ENCODE measurements at regions not wholly inside any gene's neighbourhood (a gene's known extent, or its start where the extent isn't known, plus 50 kb on each side); places are given as distances from the start of the nearest gene placed in this dataset.

- no peaks in the 10 kb centered on the region for H3K36me3 Mint-ChIP-seq (ENCODE audit: low read depth)
- no peaks in the 10 kb centered on the region for H3K4me1 Mint-ChIP-seq
- ATAC-seq (replicated peaks): no peak
- no peak overlapping the region for H3K27ac Mint-ChIP-seq
- no peaks in the 10 kb centered on the region for H3K27me3 Mint-ChIP-seq
- no peak overlapping the region for H3K4me3 Mint-ChIP-seq
- H3K9me3 Mint-ChIP-seq: peaks cover 5% of the 10 kb centered on the region
Observed at GRCh38 chr13:55517312-55517711, 1623.4 kb upstream of the PRR20A start.

DNA sequence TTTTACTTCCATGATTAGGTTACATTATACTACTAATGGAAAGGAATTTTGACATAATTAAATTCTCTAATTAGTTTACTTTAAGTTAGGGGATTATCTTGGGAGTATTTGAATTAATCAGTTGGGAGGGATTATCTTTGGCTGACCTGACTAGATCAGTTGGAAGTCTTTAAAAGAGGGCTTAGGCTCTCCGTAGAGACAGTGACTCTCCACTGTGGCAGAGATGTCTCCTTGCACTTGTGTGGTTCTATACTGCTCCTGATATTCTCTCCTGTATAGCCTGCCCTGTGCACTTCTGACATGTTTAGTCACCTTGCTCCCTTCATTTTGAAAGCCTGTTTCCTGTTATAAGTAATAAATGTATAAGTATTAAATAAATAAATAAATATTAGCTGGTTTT, 1612.3 kb upstream of the PRR20A start:
- no peak overlapping the region for H3K4me3 Mint-ChIP-seq
- H3K27ac Mint-ChIP-seq: no peak overlapping the region
- H3K36me3 Mint-ChIP-seq (ENCODE audit: low read depth): no peaks in the 10 kb centered on the region
- no peak for ATAC-seq (replicated peaks)
- H3K9me3 Mint-ChIP-seq: peaks cover 15% of the 10 kb centered on the region
- no peaks in the 10 kb centered on the region for H3K27me3 Mint-ChIP-seq
- H3K4me1 Mint-ChIP-seq: no peaks in the 10 kb centered on the region

- Mint-ChIP-seq H3K9me3 (peaks cover 15% of the 10 kb centered on the region), H3K27ac (no peak overlapping the region), H3K36me3 (ENCODE audit: low read depth) (no peaks in the 10 kb centered on the region), H3K4me1 (no peaks in the 10 kb centered on the region), H3K4me3 (no peak overlapping the region), H3K27me3 (no peaks in the 10 kb centered on the region)
- ATAC-seq (replicated peaks): no peak
Observed at GRCh38 chr13:55534306-55534705, 1606.4 kb upstream of the PRR20A start.

GRCh38 chr13:55538424-55538823, 1602.3 kb upstream of the PRR20A start:
- no peak overlapping the region for H3K4me3 Mint-ChIP-seq
- H3K4me1 Mint-ChIP-seq: no peaks in the 10 kb centered on the region
- ATAC-seq (replicated peaks): no peak
- H3K36me3 Mint-ChIP-seq (ENCODE audit: low read depth): no peaks in the 10 kb centered on the region
- H3K9me3 Mint-ChIP-seq: peaks cover 7% of the 10 kb centered on the region
- H3K27me3 Mint-ChIP-seq: no peaks in the 10 kb centered on the region
- H3K27ac Mint-ChIP-seq: no peak overlapping the region

DNA sequence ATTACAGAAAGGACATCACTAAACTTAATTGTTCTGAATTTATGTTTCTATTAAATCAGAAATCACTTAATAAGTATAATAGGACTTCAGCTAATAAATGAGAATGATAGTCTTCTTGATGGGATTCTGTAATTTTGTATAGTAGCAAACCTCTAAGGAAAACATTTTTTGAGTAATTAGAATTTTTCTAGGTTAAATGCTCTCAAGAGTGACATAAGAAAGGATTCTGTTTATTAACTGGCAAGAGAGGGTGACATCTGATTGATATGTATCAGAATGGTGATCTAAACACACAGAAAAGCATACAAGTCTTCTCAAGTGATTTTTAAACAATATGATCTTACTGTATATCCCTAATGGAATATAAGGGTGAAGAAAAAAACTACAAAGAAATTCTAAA, 1597.7 kb upstream of the PRR20A start:
- no peaks in the 10 kb centered on the region for H3K4me1 Mint-ChIP-seq
- H3K27ac Mint-ChIP-seq: no peak overlapping the region
- H3K36me3 Mint-ChIP-seq (ENCODE audit: low read depth): no peaks in the 10 kb centered on the region
- no peak for ATAC-seq (replicated peaks)
- H3K27me3 Mint-ChIP-seq: no peaks in the 10 kb centered on the region
- H3K9me3 Mint-ChIP-seq: peaks cover 4% of the 10 kb centered on the region
- no peak overlapping the region for H3K4me3 Mint-ChIP-seq

DNA sequence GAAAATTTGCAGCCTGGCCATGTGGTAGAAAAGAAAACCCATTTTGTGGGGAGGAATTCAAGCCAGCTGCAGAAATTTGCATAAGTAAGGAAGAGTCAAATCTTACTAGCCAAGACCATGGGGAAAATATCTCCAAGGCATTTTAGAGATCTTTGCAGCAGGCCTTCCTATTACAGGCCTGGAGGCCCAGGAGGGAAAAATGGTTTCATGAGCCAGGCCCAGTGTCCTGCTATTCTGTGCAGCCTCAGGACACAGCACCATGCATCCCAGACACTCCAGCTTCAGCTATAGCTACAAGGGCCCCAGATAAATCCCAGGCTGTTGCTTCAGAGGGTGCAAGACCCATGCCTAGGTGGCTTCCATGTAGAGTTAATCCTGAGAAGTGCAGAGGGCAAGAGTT, 1590.1 kb upstream of the PRR20A start:
- no peaks in the 10 kb centered on the region for H3K36me3 Mint-ChIP-seq (ENCODE audit: low read depth)
- no peaks in the 10 kb centered on the region for H3K27me3 Mint-ChIP-seq
- H3K27ac Mint-ChIP-seq: no peak overlapping the region
- H3K9me3 Mint-ChIP-seq: peaks cover 15% of the 10 kb centered on the region
- no peak overlapping the region for H3K4me3 Mint-ChIP-seq
- ATAC-seq (replicated peaks): no peak
- no peaks in the 10 kb centered on the region for H3K4me1 Mint-ChIP-seq

- no peak overlapping the region for H3K4me3 Mint-ChIP-seq
- no peaks in the 10 kb centered on the region for H3K4me1 Mint-ChIP-seq
- no peak overlapping the region for H3K27ac Mint-ChIP-seq
- ATAC-seq (replicated peaks): no peak
- no peaks in the 10 kb centered on the region for H3K27me3 Mint-ChIP-seq
- no peaks in the 10 kb centered on the region for H3K36me3 Mint-ChIP-seq (ENCODE audit: low read depth)
- peaks cover 18% of the 10 kb centered on the region for H3K9me3 Mint-ChIP-seq
Observed at GRCh38 chr13:55553701-55554100, 1587.0 kb upstream of the PRR20A start.

GRCh38 chr13:55554741-55555140, 1586.0 kb upstream of the PRR20A start:
- H3K27me3 Mint-ChIP-seq: no peaks in the 10 kb centered on the region
- H3K9me3 Mint-ChIP-seq: peaks cover 18% of the 10 kb centered on the region
- H3K4me3 Mint-ChIP-seq: no peak overlapping the region
- no peak overlapping the region for H3K27ac Mint-ChIP-seq
- no peak for ATAC-seq (replicated peaks)
- no peaks in the 10 kb centered on the region for H3K4me1 Mint-ChIP-seq
- no peaks in the 10 kb centered on the region for H3K36me3 Mint-ChIP-seq (ENCODE audit: low read depth)

DNA sequence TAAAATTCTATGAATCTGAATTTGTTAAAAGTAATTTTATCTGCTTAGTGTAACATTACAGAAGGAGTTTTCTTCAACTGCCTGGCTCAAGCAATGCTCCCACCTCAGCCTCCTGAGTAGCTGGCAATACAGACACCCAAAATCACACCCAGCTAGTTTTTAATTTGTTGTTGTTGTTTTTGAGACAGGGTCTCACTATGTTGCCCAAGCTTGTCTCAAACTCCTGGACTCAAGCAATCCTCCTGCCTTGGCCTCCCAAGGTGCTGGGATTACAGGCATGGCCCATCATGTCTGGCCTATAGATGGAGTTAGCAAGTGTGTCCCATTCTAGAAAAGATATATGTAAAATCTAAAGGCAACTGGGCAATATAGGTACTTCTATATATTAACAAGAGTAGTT, 1580.4 kb upstream of the PRR20A start:
- Mint-ChIP-seq H3K4me3 (no peak overlapping the region), H3K9me3 (peaks cover 16% of the 10 kb centered on the region), H3K27ac (no peak overlapping the region), H3K36me3 (ENCODE audit: low read depth) (no peaks in the 10 kb centered on the region), H3K4me1 (no peaks in the 10 kb centered on the region), H3K27me3 (no peaks in the 10 kb centered on the region)
- no peak for ATAC-seq (replicated peaks)

GRCh38 chr13:55563267-55563666, 1577.5 kb upstream of the PRR20A start:
- Mint-ChIP-seq H3K27ac (no peak overlapping the region), H3K36me3 (ENCODE audit: low read depth) (no peaks in the 10 kb centered on the region), H3K4me3 (no peak overlapping the region), H3K9me3 (peaks cover 9% of the 10 kb centered on the region), H3K27me3 (no peaks in the 10 kb centered on the region), H3K4me1 (no peaks in the 10 kb centered on the region)
- no peak for ATAC-seq (replicated peaks)

- ATAC-seq (replicated peaks): no peak
- no peak overlapping the region for H3K4me3 Mint-ChIP-seq
- H3K4me1 Mint-ChIP-seq: no peaks in the 10 kb centered on the region
- H3K27me3 Mint-ChIP-seq: no peaks in the 10 kb centered on the region
- H3K27ac Mint-ChIP-seq: no peak overlapping the region
- peaks cover 9% of the 10 kb centered on the region for H3K9me3 Mint-ChIP-seq
- H3K36me3 Mint-ChIP-seq (ENCODE audit: low read depth): no peaks in the 10 kb centered on the region
Observed at GRCh38 chr13:55566334-55566733, 1574.4 kb upstream of the PRR20A start.

GRCh38 chr13:55566779-55567178, 1573.9 kb upstream of the PRR20A start:
- no peak overlapping the region for H3K4me3 Mint-ChIP-seq
- H3K27ac Mint-ChIP-seq: no peak overlapping the region
- no peaks in the 10 kb centered on the region for H3K27me3 Mint-ChIP-seq
- no peaks in the 10 kb centered on the region for H3K4me1 Mint-ChIP-seq
- ATAC-seq (replicated peaks): no peak
- peaks cover 9% of the 10 kb centered on the region for H3K9me3 Mint-ChIP-seq
- H3K36me3 Mint-ChIP-seq (ENCODE audit: low read depth): no peaks in the 10 kb centered on the region

- no peak overlapping the region for H3K4me3 Mint-ChIP-seq
- H3K27me3 Mint-ChIP-seq: no peaks in the 10 kb centered on the region
- peaks cover 9% of the 10 kb centered on the region for H3K9me3 Mint-ChIP-seq
- no peak for ATAC-seq (replicated peaks)
- H3K27ac Mint-ChIP-seq: no peak overlapping the region
- H3K36me3 Mint-ChIP-seq (ENCODE audit: low read depth): no peaks in the 10 kb centered on the region
- H3K4me1 Mint-ChIP-seq: no peaks in the 10 kb centered on the region
Observed at GRCh38 chr13:55567721-55568625, 1572.7 kb upstream of the PRR20A start.

DNA sequence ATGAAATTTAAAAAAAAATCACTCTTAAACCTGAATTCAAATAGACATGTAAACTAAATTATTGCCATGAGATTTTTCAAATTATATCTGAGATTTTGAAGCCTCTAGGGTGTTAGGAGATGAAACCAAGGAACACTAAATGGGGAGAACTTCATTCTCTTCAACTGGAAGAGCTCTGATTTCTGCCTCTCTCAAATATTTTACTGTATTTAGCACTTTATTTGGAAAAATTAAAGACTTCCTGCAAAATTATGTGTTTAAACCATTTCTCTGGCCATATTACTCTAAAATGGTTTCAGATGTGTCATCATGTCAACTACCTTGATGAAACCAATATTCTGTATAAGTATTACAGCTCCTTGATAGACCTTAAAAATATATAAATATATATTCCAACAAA, 1571.6 kb upstream of the PRR20A start:
- H3K4me1 Mint-ChIP-seq: no peaks in the 10 kb centered on the region
- H3K27me3 Mint-ChIP-seq: no peaks in the 10 kb centered on the region
- H3K9me3 Mint-ChIP-seq: peaks cover 4% of the 10 kb centered on the region
- H3K36me3 Mint-ChIP-seq (ENCODE audit: low read depth): no peaks in the 10 kb centered on the region
- H3K4me3 Mint-ChIP-seq: no peak overlapping the region
- no peak for ATAC-seq (replicated peaks)
- H3K27ac Mint-ChIP-seq: no peak overlapping the region

DNA sequence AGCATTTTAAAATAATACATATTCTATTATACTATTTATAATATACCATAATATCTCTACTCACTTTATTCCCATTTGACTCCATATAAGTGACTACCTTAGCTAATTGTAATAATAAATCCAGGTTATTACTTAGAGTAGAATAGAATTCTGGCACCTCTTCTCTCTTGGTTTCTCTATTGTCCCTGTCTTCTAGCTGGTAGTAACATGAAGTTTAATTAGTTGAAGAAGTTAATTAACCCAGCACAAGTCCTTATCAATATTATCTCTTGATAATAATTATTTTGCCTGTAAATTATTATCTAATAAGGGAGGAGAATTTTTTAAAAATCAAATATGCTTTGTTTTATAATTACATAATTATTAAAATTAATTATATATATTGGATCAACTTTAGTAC, 1571.2 kb upstream of the PRR20A start:
- H3K27me3 Mint-ChIP-seq: no peaks in the 10 kb centered on the region
- peaks cover under 1% of the 10 kb centered on the region for H3K9me3 Mint-ChIP-seq
- no peak for ATAC-seq (replicated peaks)
- H3K27ac Mint-ChIP-seq: no peak overlapping the region
- H3K4me1 Mint-ChIP-seq: no peaks in the 10 kb centered on the region
- H3K36me3 Mint-ChIP-seq (ENCODE audit: low read depth): no peaks in the 10 kb centered on the region
- H3K4me3 Mint-ChIP-seq: no peak overlapping the region

All from activated T-helper 17 cell treated with anti-CD3 and anti-CD28 coated beads, Interleukin-2, amount 50 U/mL, for 72 hours (primary cell).